22Rv1 (cell line): ENCODE measurements at regions not wholly inside any gene's neighbourhood (a gene's known extent, or its start where the extent isn't known, plus 50 kb on each side); places are given as distances from the start of the nearest gene placed in this dataset.

Experiments used
- CTCF ChIP-seq: fragments of 450-650 bp; IDR thresholded peaks from 2 replicates; pipeline ENCODE4 v1.5.1; 2017; ENCODE audit warnings: mild to moderate bottlenecking
- ZFX ChIP-seq: fragments of 450-650 bp; IDR thresholded peaks from 2 replicates; pipeline ENCODE4 v1.6.1; 2017; ENCODE audit warnings: antibody characterized with exemption, borderline replicate concordance

- TF ChIP-seq CTCF, result no peak
- TF ChIP-seq ZFX, result no peak
These were observed 81.4 kb upstream of the RPS6KA3 start for GRCh38 chrX:20348139-20348538.
